K562 (cell line): ENCODE measurements at regions not wholly inside any gene's neighbourhood (a gene's known extent, or its start where the extent isn't known, plus 50 kb on each side); places are given as distances from the start of the nearest gene placed in this dataset.

Experiments used
- ATAC-seq: fragments of 200-7000 bp; cut with Tn5 transposase; 3 replicates; pipeline ENCODE4 v1.9.1; 2020; ENCODE audit warnings: moderate library complexity
- BruUV-seq: library from RNA; stranded (reverse); fragments of 400-500 nt; replicated peaks from 2 replicates; lab custom pipeline; 2021; lab: Mats Ljungman, UMichigan
- CTCF ChIA-PET: fragments of 300-600 bp; formaldehyde crosslinking; extraction: SDS; loops from one replicate; lab custom pipeline; 2021; ENCODE audit warnings: low intra/inter-chr PET ratio; lab: Yijun Ruan, JAX
- POLR2A ChIA-PET: fragments of 300-600, 350-650 bp; sonication (Branson Sonifier 250); formaldehyde crosslinking; extraction: SDS; loops from one replicate; lab custom pipeline; 2021; ENCODE audit warnings: antibody characterized with exemption, inconsistent platforms; lab: Yijun Ruan, JAX
- DNase-seq, 4 experiments: peaks; one replicate each; pipeline versions ENCODE4 v3.0.0 to v3.0.0-alpha.2; 2011 to 2018; ENCODE audit warnings: low spot score in 3 of 4, mixed read lengths in 3 of 4; ENCODE audit errors: extremely low read depth in 1 of 4
- FAIRE-seq: peaks from 2 replicates; lab custom pipeline; 2011; peaks lifted over from hg19 to GRCh38; lab: Jason Lieb, UNC
- H2AFZ ChIP-seq: 2 replicates; pipeline ENCODE4 v1.6.0; 2011; ENCODE audit warnings: low read depth, low read length, control low read depth, inconsistent platforms
- H3K27ac ChIP-seq: fragments of 200-600 bp; 3 replicates; pipeline ENCODE4 v1.8.0; 2011; ENCODE audit warnings: low read depth, mild to moderate bottlenecking, control low read depth, inconsistent platforms, low read length, moderate library complexity, mixed read lengths; ENCODE audit errors: extremely low read depth
- H3K27me3 ChIP-seq, 2 experiments: fragments of 300-600 bp in 1 of 2; 2 replicates in 1 of 2; 3 replicates in 1 of 2; pipeline versions ENCODE4 v1.6.0 to v1.8.0; 2011; ENCODE audit warnings: inconsistent platforms in 2 of 2, low read length in 2 of 2, mild to moderate bottlenecking in 1 of 2, mixed read lengths in 1 of 2, moderate library complexity in 1 of 2; ENCODE audit not compliant: control insufficient read depth in 2 of 2, insufficient read depth in 2 of 2
- H3K36me3 ChIP-seq: fragments of 300-600 bp; 3 replicates; pipeline ENCODE4 v1.8.0; 2011; ENCODE audit warnings: mild to moderate bottlenecking, low read length, inconsistent platforms; ENCODE audit not compliant: control insufficient read depth, insufficient read depth
- H3K4me1 ChIP-seq, 2 experiments: fragments of 200-600 bp in 1 of 2; replicated peaks in 1 of 2; 2 replicates in 1 of 2; 3 replicates in 1 of 2; pipeline versions ENCODE4 v1.5.1 to v1.8.0; 2011; ENCODE audit warnings: inconsistent platforms in 2 of 2, low read length in 2 of 2, mild to moderate bottlenecking in 1 of 2, mixed read lengths in 1 of 2, moderate library complexity in 1 of 2; ENCODE audit not compliant: control insufficient read depth in 2 of 2, insufficient read depth in 2 of 2
- H3K4me2 ChIP-seq: 2 replicates; pipeline ENCODE4 v1.6.1; 2011; ENCODE audit warnings: low read length, control low read depth, inconsistent platforms, mixed read lengths; ENCODE audit not compliant: insufficient read depth
- H3K4me3 ChIP-seq: fragments of 200-600 bp; sonication (generic), shearing (Covaris generic); 2 replicates; pipeline ENCODE4 v1.5.1; 2016; ENCODE audit warnings: control low read depth, inconsistent platforms
- H3K79me2 ChIP-seq: fragments of 200-600 bp; 3 replicates; pipeline ENCODE4 v1.8.0; 2011; ENCODE audit warnings: low read length, inconsistent platforms; ENCODE audit not compliant: control insufficient read depth, insufficient read depth
- H3K9ac ChIP-seq, 2 experiments: 2 replicates each; pipeline versions ENCODE4 v1.6.0 to v1.6.1; 2011; ENCODE audit warnings: low read depth in 2 of 2, low read length in 2 of 2, control low read depth in 1 of 2, inconsistent platforms in 1 of 2, mild to moderate bottlenecking in 1 of 2, mixed read lengths in 1 of 2; ENCODE audit not compliant: insufficient read depth in 1 of 2
- H3K9me1 ChIP-seq: one replicate; pipeline ENCODE4 v1.6.0; 2011; ENCODE audit warnings: inconsistent platforms, mild to moderate bottlenecking, low read length, moderate library complexity; ENCODE audit not compliant: control insufficient read depth, insufficient read depth
- H3K9me3 ChIP-seq: replicated peaks from 2 replicates; pipeline ENCODE4 v1.5.1; 2011; ENCODE audit warnings: low read depth, low read length, inconsistent platforms; ENCODE audit not compliant: control insufficient read depth, insufficient read depth
- H4K20me1 ChIP-seq: replicated peaks from 2 replicates; pipeline ENCODE4 v1.6.1; 2011; ENCODE audit warnings: low read length, inconsistent platforms, mixed read lengths; ENCODE audit not compliant: control insufficient read depth, insufficient read depth
- ARNT ChIP-seq, 2 experiments: fragments of 450-650 bp; IDR thresholded peaks; 2 replicates each; pipeline ENCODE4 v1.6.1; 2016; ENCODE audit warnings: mild to moderate bottlenecking in 1 of 2
- BRCA1 ChIP-seq, 2 experiments: fragments of 450-650 bp in 1 of 2; sonication (generic) in 1 of 2; formaldehyde crosslinking in 1 of 2; IDR thresholded peaks; 2 replicates each; pipeline versions ENCODE4 v1.5.0 to v1.6.1; 2017 to 2020; ENCODE audit warnings: mild to moderate bottlenecking in 1 of 2, missing genetic modification reagents in 1 of 2
- FOSL1 ChIP-seq: fragments of 200-800 bp; sonication (Bioruptor generic); conservative IDR thresholded peaks from 2 replicates; pipeline ENCODE4 v1.6.1; 2016; ENCODE audit warnings: missing genetic modification characterization, missing compliant biosample characterization
- WGBS: fragments of 100-300 bp; shearing (Covaris generic); methylation state at CpG from one replicate; pipeline ENCODE4 v1.1.6; 2016; ENCODE audit warnings: low coverage, mixed read lengths; ENCODE audit not compliant: insufficient coverage; ENCODE audit errors: missing lambda C conversion rate; 5-methylcytosine and 5-hydroxymethylcytosine counted together
- in situ Hi-C: fragments of 300-500 bp; cut with MboI; formaldehyde crosslinking; loops from 4 replicates; pipeline ENCODE4 v1.15.0; 2018; ENCODE audit warnings: inconsistent platforms, mixed read lengths
- intact Hi-C: fragments of 100-400 bp; cut with micrococcal nuclease; formaldehyde crosslinking; loops from 2 replicates; pipeline ENCODE4 v1.14.2; 2022
- TF ChIP-seq, protein P1 (sequence below): fragments of 450-650 bp; IDR thresholded peaks from 2 replicates; pipeline ENCODE4 v1.6.1; 2016
- TF ChIP-seq, protein P2 (sequence below): fragments of 250-450 bp; sonication (Bioruptor Pico); IDR thresholded peaks from 2 replicates; pipeline ENCODE4 v1.5.0; 2021; ENCODE audit warnings: mild to moderate bottlenecking, moderate library complexity
- TF ChIP-seq, protein P3 (sequence below): fragments of 250-450 bp; sonication (Bioruptor Pico); IDR thresholded peaks from 2 replicates; pipeline ENCODE4 v1.9.0; 2021; ENCODE audit warnings: mild to moderate bottlenecking

DNA sequence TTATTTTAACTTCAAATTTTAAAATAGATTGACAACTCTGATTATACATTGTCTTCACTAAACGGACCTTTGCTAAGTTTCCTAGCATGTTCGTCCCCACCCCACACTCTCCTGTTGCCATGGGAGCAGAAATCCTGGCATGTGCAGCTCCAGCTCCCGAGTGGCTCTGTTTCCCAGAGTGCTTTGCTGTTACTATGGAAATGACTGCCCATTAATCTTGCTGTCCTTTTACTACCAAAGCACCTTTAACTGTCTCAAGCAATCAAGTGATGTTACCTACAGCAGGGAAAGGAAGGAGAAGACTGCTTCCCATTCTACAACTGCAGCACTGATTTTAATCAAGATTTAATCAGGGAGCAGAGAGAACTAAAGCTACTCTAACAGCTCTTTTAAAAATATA lies 212.0 kb upstream of the KIF2A start (continued):
- TF ChIP-seq, protein P1, sequence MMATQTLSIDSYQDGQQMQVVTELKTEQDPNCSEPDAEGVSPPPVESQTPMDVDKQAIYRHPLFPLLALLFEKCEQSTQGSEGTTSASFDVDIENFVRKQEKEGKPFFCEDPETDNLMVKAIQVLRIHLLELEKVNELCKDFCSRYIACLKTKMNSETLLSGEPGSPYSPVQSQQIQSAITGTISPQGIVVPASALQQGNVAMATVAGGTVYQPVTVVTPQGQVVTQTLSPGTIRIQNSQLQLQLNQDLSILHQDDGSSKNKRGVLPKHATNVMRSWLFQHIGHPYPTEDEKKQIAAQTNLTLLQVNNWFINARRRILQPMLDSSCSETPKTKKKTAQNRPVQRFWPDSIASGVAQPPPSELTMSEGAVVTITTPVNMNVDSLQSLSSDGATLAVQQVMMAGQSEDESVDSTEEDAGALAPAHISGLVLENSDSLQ = peak; percentile 59

DNA sequence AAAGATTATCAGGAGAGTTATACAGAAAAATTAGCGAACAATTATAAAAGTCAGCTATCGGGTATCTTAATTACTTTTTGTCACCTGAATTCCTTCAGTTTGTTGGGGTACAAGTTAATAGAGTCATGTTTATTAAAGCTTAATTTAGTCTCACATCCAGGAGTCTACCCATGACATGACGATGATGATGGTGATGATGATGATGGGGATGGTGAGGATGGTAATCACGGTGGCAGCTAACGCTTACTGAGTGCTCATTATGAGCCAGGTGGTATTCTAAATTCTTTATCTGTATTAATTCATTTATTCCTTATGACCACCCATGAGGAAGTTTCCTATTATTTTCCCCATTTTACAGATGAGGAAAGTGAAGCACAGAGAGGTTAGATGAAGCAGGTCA lies 208.6 kb upstream of the KIF2A start:
- no peaks in the 10 kb centered on the region for H4K20me1 ChIP-seq
- ChIA-PET CTCF (no interaction called here), POLR2A (no interaction called here)
- no peak for TF ChIP-seq ARNT (IDR thresholded peaks at IDR 0.05)
- TF ChIP-seq, protein P2, sequence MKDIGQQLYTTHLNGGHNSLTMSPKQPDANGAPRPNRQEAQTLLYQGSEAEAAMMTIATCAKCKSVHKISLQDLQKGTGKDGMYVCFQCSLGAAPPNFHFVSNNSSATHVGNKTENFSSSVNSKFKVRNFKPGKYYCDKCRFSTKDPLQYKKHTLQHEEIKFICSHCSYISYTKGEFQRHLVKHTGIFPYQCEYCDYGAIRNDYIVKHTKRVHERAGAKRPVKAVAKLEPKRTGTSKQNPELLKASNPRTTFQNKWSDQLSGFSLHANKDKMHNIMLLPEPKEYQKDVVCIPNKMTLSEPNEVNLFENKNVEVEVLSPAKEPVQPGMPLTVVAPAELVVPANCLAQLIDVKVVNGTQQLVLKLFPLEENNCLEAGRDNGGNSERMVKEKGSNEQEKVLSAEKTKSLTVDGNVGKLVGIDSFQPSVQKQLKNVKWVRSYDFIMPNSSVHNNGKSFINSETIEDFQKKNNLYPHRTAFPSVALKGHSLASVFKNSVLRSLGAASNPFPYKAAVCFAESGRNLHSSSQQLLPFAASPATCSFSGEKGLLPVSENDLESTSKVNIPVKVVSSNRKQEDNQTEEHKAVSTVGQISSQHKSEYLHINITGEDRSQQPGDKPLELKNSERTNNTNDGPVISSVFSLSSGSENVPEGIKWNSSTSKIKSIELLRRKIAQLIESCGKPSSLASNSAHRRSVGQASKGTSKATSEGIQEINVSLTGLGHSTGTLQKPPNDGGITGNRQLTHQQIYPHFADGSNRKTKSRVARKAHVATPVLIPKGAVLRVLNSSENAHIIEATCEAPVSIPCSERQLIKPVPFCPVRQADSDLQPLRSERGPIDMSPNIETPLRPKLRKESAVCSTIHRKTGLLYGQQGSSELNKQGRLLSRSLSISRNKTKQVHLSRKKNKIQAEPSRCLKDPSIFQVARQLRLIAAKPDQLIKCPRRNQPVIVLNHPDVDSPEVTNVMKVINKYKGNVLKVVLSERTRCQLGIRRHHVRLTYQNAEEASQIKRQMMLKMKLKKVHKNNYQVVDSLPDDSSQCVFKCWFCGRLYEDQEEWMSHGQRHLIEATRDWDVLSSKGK (CRISPR knock-in tag) = no peak
- TF ChIP-seq FOSL1 = no peak
- TF ChIP-seq, protein P3, sequence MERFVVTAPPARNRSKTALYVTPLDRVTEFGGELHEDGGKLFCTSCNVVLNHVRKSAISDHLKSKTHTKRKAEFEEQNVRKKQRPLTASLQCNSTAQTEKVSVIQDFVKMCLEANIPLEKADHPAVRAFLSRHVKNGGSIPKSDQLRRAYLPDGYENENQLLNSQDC (CRISPR knock-in tag) = no peak
- no peak for TF ChIP-seq BRCA1 (IDR thresholded peaks at IDR 0.05)
- no peak for TF ChIP-seq BRCA1 (CRISPR knock-in tag; IDR thresholded peaks at IDR 0.05)
- intact Hi-C loops (no loop called here), in situ Hi-C loops (no loop called here)
- H3K9ac ChIP-seq = no peak overlapping the region
- H3K36me3 ChIP-seq = no peaks in the 10 kb centered on the region
- BruUV-seq = no TSS peak
- no peak overlapping the region for H2AFZ ChIP-seq
- no peaks in the 10 kb centered on the region for H3K9me3 ChIP-seq
- H3K27me3 ChIP-seq = no peaks in the 10 kb centered on the region
- 3% methylated on average over 5 of the region's 5 CpGs for WGBS
- no peak for DNase-seq
- no peaks in the 10 kb centered on the region for H3K9me1 ChIP-seq
- no peaks in the 10 kb centered on the region for H3K4me1 ChIP-seq
- no peak for FAIRE-seq
- no peak for ATAC-seq
- no peaks in the 10 kb centered on the region for H3K79me2 ChIP-seq
- H3K4me3 ChIP-seq = no peak overlapping the region
- no peak overlapping the region for H3K4me2 ChIP-seq
- no peak overlapping the region for H3K27ac ChIP-seq
